H1 (cell line): ENCODE measurements at regions not wholly inside any gene's neighbourhood (a gene's known extent, or its start where the extent isn't known, plus 50 kb on each side); places are given as distances from the start of the nearest gene placed in this dataset.

Source experiments
- CTCF ChIA-PET: fragments of 300-600 bp; sonication (Branson Sonifier 250); formaldehyde crosslinking; loops from one replicate; lab custom pipeline; 2021; ENCODE audit not compliant: partially characterized antibody; lab: Charles Lee
- POLR2A ChIA-PET: fragments of 300-600 bp; sonication (Branson Sonifier 250); formaldehyde crosslinking; loops from one replicate; lab custom pipeline; 2021; ENCODE audit warnings: inconsistent platforms; ENCODE audit not compliant: partially characterized antibody; lab: Charles Lee
- DNase-seq, 2 experiments: peaks; one replicate each; pipeline versions ENCODE4 v3.0.0 to v3.0.0-alpha.2; 2010 to 2022; ENCODE audit warnings: low spot score in 2 of 2, low read depth in 1 of 2, mixed read lengths in 1 of 2
- FAIRE-seq: peaks from 2 replicates; lab custom pipeline; 2011; peaks lifted over from hg19 to GRCh38; lab: Jason Lieb, UNC
- H2AFZ ChIP-seq: 2 replicates; pipeline ENCODE4 v1.8.1; 2012; ENCODE audit warnings: low read length, inconsistent platforms
- H2AK5ac ChIP-seq: 2 replicates; pipeline ENCODE4 v1.6.1; 2013; ENCODE audit warnings: low read depth, low read length
- H2BK120ac ChIP-seq: replicated peaks from 2 replicates; pipeline ENCODE3; 2013; ENCODE audit warnings: low read depth, low read length, inconsistent platforms
- H2BK12ac ChIP-seq: 2 replicates; pipeline ENCODE4 v1.6.1; 2013; ENCODE audit warnings: low read depth, low read length
- H2BK15ac ChIP-seq: 2 replicates; pipeline ENCODE4 v1.6.1; 2013; ENCODE audit warnings: low read length
- H2BK20ac ChIP-seq: 2 replicates; pipeline ENCODE4 v1.6.1; 2013; ENCODE audit warnings: low read length
- H2BK5ac ChIP-seq: 2 replicates; pipeline ENCODE4 v1.6.1; 2013; ENCODE audit warnings: low read depth, low read length
- H3K14ac ChIP-seq: 2 replicates; pipeline ENCODE4 v1.6.1; 2013; ENCODE audit warnings: inconsistent platforms; ENCODE audit not compliant: insufficient read length
- H3K18ac ChIP-seq: 2 replicates; pipeline ENCODE4 v1.6.1; 2013; ENCODE audit warnings: low read length; ENCODE audit errors: extremely low read depth
- H3K23ac ChIP-seq: 2 replicates; pipeline ENCODE4 v1.6.1; 2013; ENCODE audit warnings: inconsistent platforms; ENCODE audit not compliant: insufficient read length
- H3K23me2 ChIP-seq: 2 replicates; pipeline ENCODE4 v1.6.1; 2013; ENCODE audit warnings: low read depth, low read length
- H3K27ac ChIP-seq: 2 replicates; pipeline ENCODE4 v1.6.1; 2011; ENCODE audit warnings: low read depth, low read length, inconsistent platforms
- H3K27me3 ChIP-seq, 4 experiments: replicated peaks in 1 of 4; 1 replicate in 1 of 4; 2 replicates in 3 of 4; pipeline versions ENCODE4 v1.6.1 to v1.8.1; 2011 to 2013; ENCODE audit warnings: low read length in 3 of 4, mild to moderate bottlenecking in 3 of 4, inconsistent platforms in 2 of 4, mixed read lengths in 2 of 4, moderate library complexity in 1 of 4; ENCODE audit not compliant: control insufficient read depth in 3 of 4, insufficient read depth in 3 of 4; ENCODE audit errors: extremely low read depth in 1 of 4
- H3K36me3 ChIP-seq, 4 experiments: 2 replicates each; pipeline versions ENCODE4 v1.6.1 to v1.8.1; 2011 to 2013; ENCODE audit warnings: mild to moderate bottlenecking in 4 of 4, low read length in 3 of 4, moderate library complexity in 2 of 4, control low read depth in 1 of 4, inconsistent platforms in 1 of 4; ENCODE audit not compliant: insufficient read depth in 4 of 4, control insufficient read depth in 2 of 4
- H3K4ac ChIP-seq: replicated peaks from 2 replicates; pipeline ENCODE3; 2013; ENCODE audit warnings: low read length, low read depth, mixed read lengths, inconsistent platforms; ENCODE audit not compliant: insufficient read length
- H3K4me1 ChIP-seq, 4 experiments: replicated peaks in 1 of 4; 1 replicate in 1 of 4; 2 replicates in 3 of 4; pipeline versions ENCODE4 v1.6.1 to v1.8.1; 2011 to 2013; ENCODE audit warnings: low read length in 3 of 4, inconsistent platforms in 2 of 4, mixed read lengths in 1 of 4; ENCODE audit not compliant: insufficient read depth in 4 of 4, control insufficient read depth in 3 of 4
- H3K4me2 ChIP-seq, 2 experiments: 2 replicates each; pipeline versions ENCODE4 v1.6.1 to v1.8.1; 2011 to 2013; ENCODE audit warnings: low read depth in 2 of 2, low read length in 2 of 2, control low read depth in 1 of 2, inconsistent platforms in 1 of 2, mild to moderate bottlenecking in 1 of 2; ENCODE audit not compliant: insufficient read depth in 1 of 2
- H3K4me3 ChIP-seq, 4 experiments: fragments of 200-600, 300-600 bp in 1 of 4; sonication (generic), shearing (Covaris generic), sonication (Bioruptor Twin) in 1 of 4; 2 replicates each; pipeline versions ENCODE4 v1.5.1 to v1.8.1; 2011 to 2016; ENCODE audit warnings: low read length in 4 of 4, low read depth in 3 of 4, control low read depth in 2 of 4, inconsistent platforms in 2 of 4, mild to moderate bottlenecking in 2 of 4, mixed read lengths in 1 of 4, moderate library complexity in 1 of 4; ENCODE audit not compliant: insufficient read depth in 2 of 4; ENCODE audit errors: extremely low read depth in 1 of 4
- H3K56ac ChIP-seq: replicated peaks from 2 replicates; pipeline ENCODE3; 2013; ENCODE audit warnings: low read depth, mild to moderate bottlenecking, mixed read lengths, low read length, inconsistent platforms; ENCODE audit not compliant: insufficient read length
- H3K79me1 ChIP-seq: 2 replicates; pipeline ENCODE4 v1.6.1; 2013; ENCODE audit warnings: low read depth, low read length, control low read depth
- H3K79me2 ChIP-seq, 2 experiments: 2 replicates each; pipeline versions ENCODE4 v1.6.1 to v1.8.1; 2012 to 2013; ENCODE audit warnings: low read length in 2 of 2, mild to moderate bottlenecking in 2 of 2, inconsistent platforms in 1 of 2; ENCODE audit not compliant: insufficient read depth in 2 of 2, control insufficient read depth in 1 of 2
- H3K9ac ChIP-seq, 4 experiments: replicated peaks in 1 of 4; 1 replicate in 1 of 4; 2 replicates in 3 of 4; pipeline versions ENCODE4 v1.6.1 to v1.8.1; 2011 to 2013; ENCODE audit warnings: low read depth in 3 of 4, low read length in 3 of 4, control low read depth in 2 of 4, mild to moderate bottlenecking in 2 of 4, moderate library complexity in 2 of 4, inconsistent platforms in 1 of 4; ENCODE audit errors: extremely low read depth in 1 of 4
- H3K9me3 ChIP-seq, 2 experiments: 2 replicates each; pipeline versions ENCODE4 v1.6.1 to v1.8.1; 2012 to 2013; ENCODE audit warnings: mild to moderate bottlenecking in 2 of 2, moderate library complexity in 2 of 2, control low read depth in 1 of 2, inconsistent platforms in 1 of 2, low read depth in 1 of 2, low read length in 1 of 2, mixed read lengths in 1 of 2; ENCODE audit not compliant: insufficient read depth in 2 of 2
- H4K20me1 ChIP-seq, 2 experiments: replicated peaks in 1 of 2; 2 replicates each; pipeline versions ENCODE3 to v1.8.1; 2011 to 2013; ENCODE audit warnings: inconsistent platforms in 2 of 2, low read length in 2 of 2, mild to moderate bottlenecking in 1 of 2; ENCODE audit not compliant: insufficient read depth in 2 of 2, control insufficient read depth in 1 of 2
- H4K5ac ChIP-seq: 2 replicates; pipeline ENCODE4 v1.6.1; 2013; ENCODE audit warnings: low read length, low read depth, mixed read lengths, inconsistent platforms; ENCODE audit not compliant: insufficient read length
- H4K8ac ChIP-seq: 2 replicates; pipeline ENCODE4 v1.8.0; 2013; ENCODE audit warnings: mild to moderate bottlenecking, moderate library complexity, low read length, inconsistent platforms; ENCODE audit not compliant: insufficient read depth; ENCODE audit errors: extremely low read depth
- H4K91ac ChIP-seq: replicated peaks from 2 replicates; pipeline ENCODE3; 2013; ENCODE audit warnings: low read length, mixed read lengths, inconsistent platforms; ENCODE audit not compliant: insufficient read length
- JUND ChIP-seq: IDR thresholded peaks from 2 replicates; pipeline ENCODE4 v1.6.1; 2011; ENCODE audit warnings: mild to moderate bottlenecking, improper control_type of control experiment, low read length
- SRF ChIP-seq: IDR thresholded peaks from 2 replicates; pipeline ENCODE4 v1.6.1; 2011; ENCODE audit warnings: mild to moderate bottlenecking, low read depth, low read length, moderate library complexity

DNA sequence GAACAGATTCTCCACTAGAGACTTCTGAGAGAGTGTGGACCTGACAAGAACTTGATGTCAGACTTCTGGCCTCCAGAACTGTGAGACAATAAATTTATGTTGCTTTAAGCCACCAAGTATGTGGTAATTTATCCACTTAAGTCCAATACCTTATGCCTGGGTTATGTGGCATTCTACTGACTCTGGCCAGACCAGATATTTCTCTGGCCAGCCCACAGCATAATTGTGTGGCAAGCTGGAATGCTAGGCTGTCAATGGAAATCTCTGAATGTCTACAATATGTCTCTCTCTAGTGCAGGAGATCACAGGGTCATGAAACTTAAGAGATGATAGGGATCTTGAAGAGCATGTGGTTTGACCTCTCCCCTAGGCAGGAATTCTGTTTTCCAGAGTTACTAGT is 251.0 kb downstream of the ZNF674 start:
- FAIRE-seq, result no peak

More for the DNA sequence above, 251.0 kb downstream of the ZNF674 start:
- no peak overlapping the region for H4K5ac ChIP-seq
- no peaks in the 10 kb centered on the region for H3K36me3 ChIP-seq
- H2BK12ac ChIP-seq, result no peak overlapping the region
- H3K14ac ChIP-seq, result no peak overlapping the region
- H3K9ac ChIP-seq, result no peak overlapping the region
- H2BK15ac ChIP-seq, result no peak overlapping the region
- H4K20me1 ChIP-seq, result no peaks in the 10 kb centered on the region
- H3K4me1 ChIP-seq, result no peaks in the 10 kb centered on the region
- ChIA-PET CTCF (no interaction called here), POLR2A (no interaction called here)
- no peaks in the 10 kb centered on the region for H3K79me2 ChIP-seq
- H3K27me3 ChIP-seq, result no peaks in the 10 kb centered on the region
- no peak for TF ChIP-seq JUND
- TF ChIP-seq SRF, result no peak
- no peak overlapping the region for H2BK5ac ChIP-seq
- no peak overlapping the region for H2BK20ac ChIP-seq
- H4K8ac ChIP-seq, result no peak overlapping the region
- no peak overlapping the region for H3K18ac ChIP-seq
- no peaks in the 10 kb centered on the region for H3K79me1 ChIP-seq
- no peaks in the 10 kb centered on the region for H3K23me2 ChIP-seq
- H4K91ac ChIP-seq, result no peak overlapping the region
- no peaks in the 10 kb centered on the region for H3K9me3 ChIP-seq
- H2BK120ac ChIP-seq, result no peak overlapping the region
- no peak overlapping the region for H3K4me2 ChIP-seq
- no peak overlapping the region for H2AK5ac ChIP-seq
- no peak overlapping the region for H2AFZ ChIP-seq
- no peak overlapping the region for H3K27ac ChIP-seq
- no peak overlapping the region for H3K56ac ChIP-seq
- H3K23ac ChIP-seq, result no peak overlapping the region
- no peak overlapping the region for H3K4ac ChIP-seq
- DNase-seq, result no peak
- no peak overlapping the region for H3K4me3 ChIP-seq
